ENCODE measurements at regions not wholly inside any gene's neighbourhood (a gene's known extent, or its start where the extent isn't known, plus 50 kb on each side); places are given as distances from the start of the nearest gene placed in this dataset.
A peak's percentile ranks its signal among the peaks of the same experiment; 100 is the strongest.
"Not testable (repeated sequence)": the region's sequence is repeated elsewhere in the genome, so short reads cannot be mapped to it uniquely, and the experiment has no call there.

GRCh38 chr9:62837254-62837911, 1647.5 kb downstream of the SPATA31A7 start:
- DNase-seq, result peak; percentile 22

DNA sequence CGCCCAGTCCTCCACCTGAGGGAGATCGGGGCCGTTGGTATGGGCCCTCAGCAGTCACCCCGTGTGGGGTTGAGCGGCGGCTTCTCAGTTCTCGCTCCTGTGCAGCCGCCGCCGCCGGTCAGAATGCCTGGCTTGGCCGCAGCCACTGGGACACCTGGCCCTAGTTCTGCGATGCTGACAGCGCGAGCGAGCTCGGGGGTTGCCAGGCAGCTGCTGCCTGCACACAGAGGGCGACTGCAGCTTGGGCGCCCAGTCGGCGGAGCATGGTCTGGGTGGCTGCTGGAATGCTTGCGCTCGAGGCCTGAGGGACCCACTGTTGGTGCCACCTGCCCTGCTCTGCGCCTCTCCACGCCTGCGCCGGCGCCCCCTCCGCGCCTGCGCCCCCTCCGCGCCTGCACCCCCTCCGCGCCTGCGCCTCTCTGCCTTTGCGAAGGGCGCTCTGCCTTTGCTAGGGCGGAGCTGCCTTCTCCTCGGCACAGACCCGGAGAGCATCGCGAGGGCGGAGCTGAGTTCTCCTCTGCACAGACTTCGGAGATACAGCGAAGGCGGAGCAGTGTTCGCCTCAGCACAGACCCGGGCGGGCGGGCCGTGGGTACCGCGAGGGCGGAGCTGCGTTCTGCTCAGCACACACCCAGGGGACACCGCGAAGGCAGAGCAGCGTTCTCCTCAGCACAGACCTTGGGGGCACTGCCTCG, 1648.3 kb downstream of the SPATA31A7 start:
- DNase-seq, result peak; percentile 95

DNA sequence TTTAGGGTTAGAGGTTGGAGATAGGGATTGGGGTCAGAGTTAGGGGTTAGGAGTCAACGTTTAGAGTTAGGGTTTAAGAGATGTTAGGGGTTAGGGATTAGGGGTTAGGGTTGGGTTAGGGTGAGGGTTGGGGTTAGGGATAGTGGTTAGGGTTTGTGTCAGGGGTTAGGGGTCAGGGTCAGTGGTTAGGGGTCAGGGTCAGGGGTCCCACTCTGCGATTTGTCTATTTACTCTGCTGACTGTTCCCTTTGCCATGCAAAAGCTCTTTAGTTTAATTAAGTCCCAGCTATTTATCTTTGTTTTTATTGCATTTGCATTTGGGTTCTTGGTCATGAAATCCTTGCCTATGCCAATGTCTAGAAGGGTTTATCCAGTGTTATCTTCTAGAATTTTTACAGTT, 1649.3 kb downstream of the SPATA31A7 start:
- not testable (repeated sequence) for DNase-seq

- DNase-seq, result not testable (repeated sequence)
These were observed 1653.3 kb downstream of the SPATA31A7 start for GRCh38 chr9:62843145-62843544.

- not testable (repeated sequence) for DNase-seq
These were observed 1654.0 kb downstream of the SPATA31A7 start for GRCh38 chr9:62843706-62844290.

DNA sequence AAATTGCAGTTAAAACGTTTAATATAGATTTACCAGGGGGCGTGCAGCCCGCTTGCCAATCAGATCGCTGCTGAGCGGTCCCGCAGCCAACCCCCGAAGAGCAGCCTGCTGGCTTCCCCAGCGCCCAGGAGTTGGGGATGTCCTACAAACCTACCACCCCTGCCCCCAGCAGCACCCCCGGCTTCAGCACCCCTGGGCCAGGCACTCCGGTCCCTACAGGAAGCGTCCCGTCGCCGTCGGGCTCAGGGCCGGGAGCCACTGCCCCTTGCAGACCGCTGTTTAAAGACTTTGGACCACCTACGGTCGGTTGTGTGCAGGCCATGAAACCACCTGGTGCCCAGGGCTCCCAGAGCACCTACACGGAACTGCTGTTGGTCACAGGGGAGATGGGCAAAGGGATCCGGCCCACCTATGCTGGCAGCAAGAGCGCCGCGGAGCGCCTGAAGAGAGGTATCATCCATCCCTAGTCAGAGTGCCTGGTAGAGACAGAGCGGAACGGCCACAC, 1654.9 kb downstream of the SPATA31A7 start:
- DNase-seq, result not testable (repeated sequence)

DNA sequence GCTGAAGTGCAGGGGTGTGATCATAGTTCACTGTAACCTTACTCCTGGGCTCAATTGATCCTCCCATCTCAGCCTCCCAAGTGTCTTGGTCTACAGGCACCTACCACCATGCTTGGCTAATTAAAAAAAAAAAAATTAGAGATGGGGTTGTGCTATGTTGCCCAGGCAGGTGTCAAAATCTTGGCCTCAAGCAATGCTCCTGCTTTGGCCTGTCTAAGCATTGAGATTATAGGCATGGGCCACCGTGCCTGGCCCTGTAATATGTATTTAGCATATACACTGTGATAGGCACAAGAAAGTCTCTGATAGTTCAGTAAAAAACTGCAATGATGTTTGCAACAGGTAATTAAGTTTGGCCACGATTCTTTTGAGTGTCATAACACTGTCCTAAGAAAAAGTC, 1658.4 kb downstream of the SPATA31A7 start:
- not testable (repeated sequence) for DNase-seq

DNA sequence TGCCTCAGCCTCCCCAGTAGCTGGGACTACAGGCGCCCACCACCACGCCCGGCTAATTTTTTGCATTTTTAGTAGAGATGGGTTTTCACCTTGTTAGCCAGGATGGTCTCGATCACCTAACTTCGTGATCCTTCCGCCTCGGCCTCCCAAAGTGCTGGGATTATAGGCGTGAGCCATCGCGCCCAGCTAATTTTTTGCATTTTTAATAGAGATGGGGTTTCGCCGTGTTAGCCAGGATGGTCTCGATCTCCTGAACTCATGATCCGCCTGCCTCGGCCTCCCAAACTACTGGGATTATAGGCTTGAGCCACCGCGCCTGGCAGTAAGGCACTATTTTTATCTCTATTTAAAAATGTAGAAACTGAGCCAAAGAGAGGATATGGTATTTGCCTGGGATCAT, 1660.2 kb downstream of the SPATA31A7 start:
- not testable (repeated sequence) for DNase-seq

- not testable (repeated sequence) for DNase-seq
These were observed 1667.4 kb downstream of the SPATA31A7 start for GRCh38 chr9:62857280-62857679.

GRCh38 chr9:62858240-62858639, 1668.4 kb downstream of the SPATA31A7 start:
- DNase-seq, result not testable (repeated sequence)

- DNase-seq, result not testable (repeated sequence)
These were observed 1671.4 kb downstream of the SPATA31A7 start for GRCh38 chr9:62860939-62861860.

DNA sequence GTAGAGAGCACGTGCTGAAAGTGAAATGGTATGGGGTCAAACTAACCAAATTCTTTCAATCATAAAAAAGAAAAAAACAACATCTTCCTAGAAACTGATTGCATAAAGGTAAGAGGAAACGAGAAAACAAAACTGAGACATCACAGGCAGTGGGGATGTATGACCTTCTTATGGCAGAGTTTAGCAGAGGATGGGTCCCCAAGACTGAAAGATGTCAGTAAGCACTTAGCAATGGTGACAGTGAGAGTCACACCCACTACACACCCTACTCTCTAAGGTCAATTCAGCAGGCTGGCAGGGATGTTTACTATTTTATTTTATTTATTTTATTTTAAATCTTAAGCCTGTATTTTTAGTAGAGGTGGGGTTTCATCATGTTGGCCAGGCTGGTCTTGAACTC, 1672.3 kb downstream of the SPATA31A7 start:
- DNase-seq, result not testable (repeated sequence)

DNA sequence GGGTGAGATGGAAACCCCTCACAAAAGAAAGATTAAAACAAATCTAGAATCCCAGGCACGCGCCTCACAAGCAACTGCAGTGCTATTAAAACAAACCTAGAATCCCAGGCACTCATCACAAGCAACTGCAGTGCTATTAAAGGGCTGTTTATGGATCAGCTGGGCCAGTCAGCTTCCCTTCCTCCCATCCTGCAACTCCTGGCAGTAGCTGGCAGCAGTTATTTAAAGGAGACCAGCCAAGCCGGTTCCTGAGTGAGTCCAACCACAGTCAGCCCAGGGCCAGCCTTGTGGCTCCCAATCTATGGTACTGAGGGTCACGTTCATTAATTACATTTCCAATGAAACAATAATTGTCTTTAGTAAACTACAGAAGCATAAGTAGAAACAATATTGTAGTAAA, 1673.5 kb downstream of the SPATA31A7 start:
- DNase-seq, result not testable (repeated sequence)

DNA sequence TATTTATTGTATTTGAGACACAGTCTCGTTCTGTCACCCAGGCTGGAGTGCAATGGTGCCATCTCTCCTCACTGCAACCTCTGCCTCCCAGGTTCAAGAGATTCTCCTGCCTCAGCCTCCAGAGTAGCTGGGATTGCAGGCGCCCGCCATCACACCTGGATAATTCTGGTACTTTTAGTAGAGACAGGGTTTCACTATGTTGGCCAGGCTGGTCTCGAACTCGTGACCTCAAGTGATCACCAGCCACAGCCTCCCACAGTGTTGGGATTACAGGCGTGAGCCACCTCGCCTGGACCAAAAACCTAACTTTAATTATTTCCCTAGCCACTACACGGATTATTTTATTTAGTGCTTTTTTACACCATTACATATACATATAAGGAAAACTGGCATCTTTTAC, 1674.0 kb downstream of the SPATA31A7 start:
- not testable (repeated sequence) for DNase-seq

DNA sequence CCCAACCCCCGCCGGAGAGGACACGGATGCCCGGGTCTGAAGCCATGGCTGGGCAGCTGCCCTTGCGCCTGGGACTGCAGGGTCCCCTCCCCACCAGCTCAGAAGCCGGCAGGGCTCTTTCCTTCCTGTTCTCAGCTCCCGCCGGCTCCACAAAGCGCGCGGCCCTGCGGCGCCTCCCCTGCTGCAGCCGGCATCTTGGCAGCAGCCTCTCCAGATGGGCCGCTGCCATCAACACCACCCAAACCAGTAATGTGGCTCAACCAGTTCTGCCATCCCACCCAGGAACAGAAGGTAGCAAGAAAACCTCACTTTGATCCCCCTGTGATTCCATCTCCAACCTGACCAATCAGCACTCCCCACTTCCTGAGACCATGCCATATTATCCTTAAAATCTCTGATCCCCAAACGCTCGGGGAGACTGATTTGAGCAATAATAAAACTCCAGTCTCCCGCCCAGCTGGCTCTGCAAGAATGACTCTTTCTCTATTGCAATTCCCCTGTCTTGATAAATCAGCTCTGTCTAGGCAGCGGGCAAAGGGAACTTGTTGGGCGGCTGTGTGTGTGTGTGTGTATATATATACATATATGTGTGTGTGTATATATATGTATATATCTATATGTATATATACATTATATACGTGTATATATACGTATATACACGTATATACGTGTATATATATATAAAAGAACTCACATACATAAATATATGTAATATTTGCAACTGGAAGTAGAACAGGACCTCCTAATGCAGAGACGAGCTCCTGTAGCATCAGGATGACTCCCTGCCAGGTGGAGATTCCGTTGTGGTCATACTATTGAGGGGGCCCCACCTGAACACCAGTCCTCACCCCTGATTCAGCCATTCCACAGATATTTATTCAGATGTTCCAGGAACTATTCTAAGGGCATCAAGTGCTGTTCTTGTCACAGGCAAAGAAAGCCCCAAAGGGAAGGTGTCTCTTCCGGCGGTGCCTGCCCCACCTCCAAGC, 1674.9 kb downstream of the SPATA31A7 start:
- DNase-seq, result peak; percentile 42

DNA sequence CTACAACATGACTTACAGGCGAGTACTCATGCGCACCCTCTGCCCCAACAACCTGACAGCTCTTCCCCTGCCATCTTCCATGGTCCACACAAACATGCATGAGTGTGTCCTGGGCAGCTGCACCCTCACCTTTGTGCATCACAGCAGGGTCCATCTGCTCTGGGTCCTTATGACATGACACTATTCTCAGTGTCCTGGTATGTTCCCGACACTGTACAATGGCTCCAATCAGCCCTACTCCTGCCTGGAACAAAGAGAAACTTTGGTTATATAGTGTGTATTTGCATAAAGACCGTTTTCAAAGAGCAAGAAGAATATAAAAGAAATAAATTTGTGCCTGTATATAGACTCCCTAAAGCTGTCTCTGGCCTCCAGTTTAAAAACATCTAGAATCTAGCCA, 1679.2 kb downstream of the SPATA31A7 start:
- DNase-seq, result not testable (repeated sequence)

GRCh38 chr9:62871765-62872164, 1681.9 kb downstream of the SPATA31A7 start:
- not testable (repeated sequence) for DNase-seq

DNA sequence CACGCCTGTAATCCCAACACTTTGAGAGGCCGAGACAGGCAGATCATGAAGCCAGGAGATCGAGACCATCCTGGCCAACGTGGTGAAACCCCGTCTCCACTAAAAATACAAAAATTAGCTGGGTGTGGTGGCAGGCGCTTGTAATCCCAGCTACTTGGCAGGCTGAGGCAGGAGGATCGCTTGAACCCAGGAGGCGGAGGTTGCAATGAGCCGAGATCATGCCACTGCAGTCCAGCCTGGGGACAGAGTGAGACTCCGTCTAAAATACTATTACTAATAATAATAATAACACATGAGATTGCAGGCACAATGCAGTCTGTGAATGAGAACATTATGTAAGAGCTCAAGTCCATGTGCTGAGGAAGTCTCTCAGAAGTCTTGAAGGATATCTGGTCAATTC, 1684.4 kb downstream of the SPATA31A7 start:
- DNase-seq, result not testable (repeated sequence)

- DNase-seq, result not testable (repeated sequence)
These were observed 1685.1 kb downstream of the SPATA31A7 start for GRCh38 chr9:62874745-62875599.

- DNase-seq, result not testable (repeated sequence)
These were observed 1687.7 kb downstream of the SPATA31A7 start for GRCh38 chr9:62877552-62877951.

Measured in CD4-positive, alpha-beta T cell treated with Interleukin-15 for 1 hour (primary cell).